ENCODE measurements at regions not wholly inside any gene's neighbourhood (a gene's known extent, or its start where the extent isn't known, plus 50 kb on each side); places are given as distances from the start of the nearest gene placed in this dataset.

GRCh38 chr1:198865319-198865718 is 226.5 kb downstream of the PTPRC start:
- no peak for DNase-seq

- no peak for DNase-seq
These were observed 228.3 kb downstream of the PTPRC start for GRCh38 chr1:198867182-198867581.

- no peak for DNase-seq
These were observed 234.9 kb downstream of the PTPRC start for GRCh38 chr1:198873696-198874230.

- no peak for DNase-seq
These were observed 237.6 kb downstream of the PTPRC start for GRCh38 chr1:198876371-198876871.

- no peak for DNase-seq
These were observed 239.7 kb downstream of the PTPRC start for GRCh38 chr1:198878566-198878965.

- DNase-seq = no peak
These were observed 241.0 kb downstream of the PTPRC start for GRCh38 chr1:198879711-198880306.

GRCh38 chr1:198880397-198880796 is 241.6 kb downstream of the PTPRC start:
- DNase-seq = no peak

GRCh38 chr1:198880818-198881597 is 242.2 kb downstream of the PTPRC start:
- no peak for DNase-seq

GRCh38 chr1:198883184-198883583 is 244.3 kb downstream of the PTPRC start:
- no peak for DNase-seq

- DNase-seq = no peak
These were observed 249.0 kb downstream of the PTPRC start for GRCh38 chr1:198887866-198888265.

GRCh38 chr1:198888379-198888943 is 249.6 kb downstream of the PTPRC start:
- DNase-seq = no peak

GRCh38 chr1:198889101-198889500 is 250.3 kb downstream of the PTPRC start:
- no peak for DNase-seq

- no peak for DNase-seq
These were observed 250.9 kb downstream of the PTPRC start for GRCh38 chr1:198889749-198890148.

GRCh38 chr1:198890214-198890930 is 251.5 kb downstream of the PTPRC start:
- DNase-seq = no peak

- no peak for DNase-seq
These were observed 253.2 kb downstream of the PTPRC start for GRCh38 chr1:198892065-198892464.

- no peak for DNase-seq
These were observed 254.3 kb downstream of the PTPRC start for GRCh38 chr1:198893141-198893540.

GRCh38 chr1:198893763-198894444 is 255.1 kb downstream of the PTPRC start:
- no peak for DNase-seq

GRCh38 chr1:198901266-198901665 is 262.4 kb downstream of the PTPRC start:
- no peak for DNase-seq

- no peak for DNase-seq
These were observed 263.8 kb downstream of the PTPRC start for GRCh38 chr1:198902655-198903054.

- DNase-seq = no peak
These were observed 264.4 kb downstream of the PTPRC start for GRCh38 chr1:198903203-198903602.

GRCh38 chr1:198903621-198904020 is 264.8 kb downstream of the PTPRC start:
- no peak for DNase-seq

GRCh38 chr1:198904321-198904720 is 265.5 kb downstream of the PTPRC start:
- no peak for DNase-seq

All from NCI-H1048 (cell line).